ENCODE measurements at regions not wholly inside any gene's neighbourhood (a gene's known extent, or its start where the extent isn't known, plus 50 kb on each side); places are given as distances from the start of the nearest gene placed in this dataset.

- CTCF ChIA-PET, result no interaction called here
- H3K27ac ChIP-seq, result no peak overlapping the region
- no peak for DNase-seq (ENCODE audit: low spot score)
- POLR2A ChIA-PET (ENCODE audit: low non-redundant PET), result no interaction called here
- no peak for TF ChIP-seq CTCF (conservative IDR thresholded peaks at IDR 0.05; ENCODE audit: low read depth)
Measured at GRCh38 chr7:113371416-113372043, 253.2 kb upstream of the SMIM30 start.

- DNase-seq (ENCODE audit: low spot score), result no peak
- TF ChIP-seq CTCF (conservative IDR thresholded peaks at IDR 0.05; ENCODE audit: low read depth), result no peak
- ChIA-PET CTCF (no interaction called here), POLR2A (ENCODE audit: low non-redundant PET) (no interaction called here)
- no peak overlapping the region for H3K27ac ChIP-seq
Measured at GRCh38 chr7:113370910-113371309, 252.6 kb upstream of the SMIM30 start.

GRCh38 chr7:113368256-113368655 is 249.9 kb upstream of the SMIM30 start:
- ChIA-PET CTCF (no interaction called here), POLR2A (ENCODE audit: low non-redundant PET) (no interaction called here)
- no peak for DNase-seq (ENCODE audit: low spot score)
- TF ChIP-seq CTCF (conservative IDR thresholded peaks at IDR 0.05; ENCODE audit: low read depth), result no peak
- H3K27ac ChIP-seq, result no peak overlapping the region

GRCh38 chr7:113367041-113367586 is 248.8 kb upstream of the SMIM30 start:
- no peak for DNase-seq (ENCODE audit: low spot score)
- CTCF ChIA-PET, result no interaction called here
- no peak for TF ChIP-seq CTCF (conservative IDR thresholded peaks at IDR 0.05; ENCODE audit: low read depth)
- POLR2A ChIA-PET (ENCODE audit: low non-redundant PET), result no interaction called here
- H3K27ac ChIP-seq, result no peak overlapping the region

GRCh38 chr7:113366122-113366521 is 247.8 kb upstream of the SMIM30 start:
- CTCF ChIA-PET, result no interaction called here
- POLR2A ChIA-PET (ENCODE audit: low non-redundant PET), result no interaction called here
- TF ChIP-seq CTCF (conservative IDR thresholded peaks at IDR 0.05; ENCODE audit: low read depth), result no peak
- no peak overlapping the region for H3K27ac ChIP-seq
- no peak for DNase-seq (ENCODE audit: low spot score)

GRCh38 chr7:113349339-113349738 is 231.0 kb upstream of the SMIM30 start:
- no peak overlapping the region for H3K27ac ChIP-seq
- ChIA-PET CTCF (no interaction called here), POLR2A (ENCODE audit: low non-redundant PET) (no interaction called here)
- no peak for DNase-seq (ENCODE audit: low spot score)
- no peak for TF ChIP-seq CTCF (conservative IDR thresholded peaks at IDR 0.05; ENCODE audit: low read depth)

All from RWPE1 (cell line).